NCI-H1436 treated with DMSO at 0.1 percent for 48 hours (cell line): ENCODE measurements at regions not wholly inside any gene's neighbourhood (a gene's known extent, or its start where the extent isn't known, plus 50 kb on each side); places are given as distances from the start of the nearest gene placed in this dataset.
"Not testable (repeated sequence)": the region's sequence is repeated elsewhere in the genome, so short reads cannot be mapped to it uniquely, and the experiment has no call there.

Experiments used
- DNase-seq: peaks from one replicate; lab custom pipeline; 2025; lab: John Stamatoyannopoulos, UW

GRCh38 chr22:47351836-47352579 lies 589.6 kb downstream of the TBC1D22A start:
- DNase-seq, result no peak

GRCh38 chr22:47346287-47346686 lies 583.8 kb downstream of the TBC1D22A start:
- DNase-seq, result not testable (repeated sequence)

- no peak for DNase-seq
Observed at GRCh38 chr22:47345025-47345424, 582.6 kb downstream of the TBC1D22A start.

GRCh38 chr22:47344414-47344813 lies 582.0 kb downstream of the TBC1D22A start:
- DNase-seq, result no peak

DNA sequence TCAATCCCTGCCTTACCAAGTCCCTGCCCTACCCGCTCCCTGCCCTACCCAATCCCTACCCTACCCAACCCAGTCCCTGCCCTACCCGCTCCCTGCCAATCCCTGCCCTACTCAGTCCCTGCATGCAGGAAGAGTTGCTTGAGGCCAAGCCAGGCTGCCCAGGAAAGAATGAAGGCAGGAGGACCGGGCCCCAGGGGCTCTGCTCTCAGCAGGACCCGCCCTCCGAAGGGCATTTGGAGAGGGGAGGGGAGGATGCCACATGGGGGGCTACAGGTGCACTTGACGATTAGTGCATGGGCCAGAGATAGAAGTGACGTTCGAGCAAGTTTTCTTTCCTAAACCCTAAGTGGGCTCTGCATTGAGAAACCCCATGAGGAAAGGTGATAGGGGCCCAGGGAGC lies 581.2 kb downstream of the TBC1D22A start:
- DNase-seq, result no peak

GRCh38 chr22:47342446-47342845 lies 580.0 kb downstream of the TBC1D22A start:
- DNase-seq, result no peak

DNA sequence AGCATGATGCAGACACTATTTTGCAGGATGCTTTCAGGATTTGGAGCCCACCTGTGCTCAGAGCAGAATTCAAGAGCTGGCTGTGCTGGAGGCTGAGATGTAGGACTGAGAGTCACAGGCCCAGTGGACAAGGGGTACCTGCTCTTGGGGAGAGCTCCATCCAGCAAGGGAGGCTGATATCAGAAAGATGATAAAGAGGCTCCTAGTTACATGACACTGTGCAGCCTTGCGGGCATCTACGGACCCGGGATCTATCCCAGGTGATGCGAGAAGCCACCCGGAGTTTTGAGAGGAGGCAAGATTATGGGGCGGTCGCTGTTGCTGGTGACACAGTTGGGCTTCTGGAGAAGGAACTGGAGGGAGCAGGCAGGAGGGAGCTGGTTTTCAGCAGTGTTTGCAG lies 579.0 kb downstream of the TBC1D22A start:
- DNase-seq, result no peak

GRCh38 chr22:47340851-47341436 lies 578.5 kb downstream of the TBC1D22A start:
- DNase-seq, result no peak

DNA sequence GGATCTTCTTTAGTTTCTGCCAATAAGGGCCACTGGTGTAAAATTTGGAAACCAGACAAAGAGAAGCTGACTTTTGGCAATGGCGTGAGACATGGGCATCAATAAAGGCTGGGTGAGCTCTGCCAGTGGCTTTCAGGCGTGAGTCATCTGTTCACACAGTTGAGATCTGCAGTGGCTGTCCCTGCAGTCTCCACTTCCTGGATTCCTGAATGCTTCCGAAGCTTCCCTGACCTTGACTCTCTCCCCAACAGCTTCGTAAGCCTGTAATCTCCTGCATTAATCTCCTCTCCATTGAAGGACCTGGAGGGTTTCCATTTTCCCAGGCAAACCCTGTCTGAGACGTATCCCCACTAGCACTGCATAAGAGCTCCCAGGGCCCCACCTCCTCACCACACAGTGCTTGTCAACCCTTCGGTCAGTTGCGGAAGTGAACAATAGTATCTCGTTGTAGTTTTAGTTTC lies 574.7 kb downstream of the TBC1D22A start:
- no peak for DNase-seq

DNA sequence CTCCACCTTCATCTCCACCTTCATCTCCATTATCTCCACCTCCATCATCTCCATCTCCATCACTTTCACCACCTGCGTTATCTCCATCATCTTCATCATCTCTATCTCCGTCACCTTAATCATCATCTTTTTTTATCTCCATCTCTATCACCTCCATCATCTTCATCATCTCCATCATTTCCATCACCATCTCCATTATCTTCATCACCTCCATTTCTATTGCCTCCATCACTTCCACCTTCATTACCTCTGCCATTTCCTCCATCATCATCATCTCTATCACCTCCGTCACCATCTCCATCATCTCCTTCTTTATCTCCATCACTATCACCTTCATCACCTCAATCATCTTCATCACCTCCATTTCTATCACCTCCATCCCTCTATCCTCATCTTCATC lies 573.5 kb downstream of the TBC1D22A start:
- no peak for DNase-seq

GRCh38 chr22:47335460-47335859 lies 573.0 kb downstream of the TBC1D22A start:
- DNase-seq, result no peak

- DNase-seq, result no peak
Observed at GRCh38 chr22:47334601-47335000, 572.2 kb downstream of the TBC1D22A start.

DNA sequence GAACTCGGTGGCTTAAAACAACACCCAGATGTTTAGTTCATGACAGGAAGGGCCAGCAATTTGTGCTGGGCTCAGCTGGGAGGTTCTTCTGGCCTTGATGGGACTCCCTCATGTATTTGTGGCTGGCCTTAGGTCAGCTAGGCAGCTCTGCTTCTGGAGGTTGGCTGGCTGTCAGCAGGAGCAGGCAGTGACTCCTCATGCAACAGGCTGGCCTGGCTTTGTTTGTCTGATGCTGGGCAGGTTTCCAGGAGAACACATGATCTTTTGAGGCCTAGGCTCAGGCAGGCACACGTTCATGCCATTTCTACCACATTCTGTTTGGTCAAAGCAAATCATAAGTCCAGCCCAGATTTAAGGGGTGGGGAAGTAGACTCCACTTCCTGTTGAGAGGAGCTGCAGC lies 571.2 kb downstream of the TBC1D22A start:
- no peak for DNase-seq

GRCh38 chr22:47332246-47332980 lies 570.0 kb downstream of the TBC1D22A start:
- DNase-seq, result no peak

DNA sequence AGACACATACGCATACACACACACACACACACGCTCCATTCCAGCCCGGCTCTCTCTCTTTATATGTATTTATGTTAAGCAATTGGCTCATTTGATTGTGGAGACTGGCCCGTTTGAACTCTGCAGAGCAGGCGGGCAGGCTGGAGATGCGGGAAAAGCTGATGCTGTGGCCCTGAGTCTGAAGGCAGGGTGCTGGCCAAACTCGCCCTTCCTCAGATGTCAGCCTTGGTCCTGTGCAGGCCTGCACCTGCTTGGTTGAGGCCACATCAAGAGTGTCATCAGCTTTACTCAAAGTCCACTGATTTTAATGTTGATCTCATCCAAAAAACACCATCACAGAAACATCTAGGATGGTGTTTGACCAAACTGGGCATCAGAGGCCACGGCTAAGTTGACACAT lies 569.3 kb downstream of the TBC1D22A start:
- DNase-seq, result no peak

GRCh38 chr22:47329727-47330650 lies 567.5 kb downstream of the TBC1D22A start:
- DNase-seq, result no peak

DNA sequence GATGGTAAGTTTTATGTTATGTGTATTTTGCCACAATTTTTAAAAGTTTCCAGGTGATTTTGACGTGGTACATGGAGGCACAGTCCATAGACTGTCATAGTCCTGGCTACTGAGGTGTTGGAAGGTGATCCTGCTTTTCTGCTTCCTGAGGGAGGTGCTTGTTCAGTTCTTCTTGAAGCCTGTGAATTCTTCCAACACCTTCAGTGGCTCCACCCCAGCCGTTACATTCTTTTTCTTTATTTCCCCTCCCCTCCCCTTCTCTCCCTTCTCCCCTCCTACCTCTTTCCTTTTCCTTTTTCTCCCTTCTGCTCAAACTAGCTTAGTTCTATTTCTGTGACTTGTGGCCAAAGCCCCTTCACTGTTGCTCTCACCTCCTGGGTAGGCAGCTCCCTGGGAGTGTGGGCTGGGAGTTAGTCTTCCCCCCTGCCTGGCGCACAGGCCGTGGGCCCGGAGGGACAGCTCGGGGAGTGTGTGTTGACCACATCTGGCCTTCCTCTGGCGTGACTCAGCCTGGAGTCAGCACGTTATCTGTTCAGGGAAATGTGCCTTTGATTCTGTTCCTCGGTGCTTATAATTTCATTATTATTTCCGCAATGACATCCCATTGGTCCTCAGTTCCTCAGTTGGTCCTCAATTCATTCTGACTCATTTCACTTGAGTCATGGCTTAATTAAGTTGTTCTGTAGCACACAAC lies 566.2 kb downstream of the TBC1D22A start:
- DNase-seq, result no peak

GRCh38 chr22:47327241-47327640 lies 564.8 kb downstream of the TBC1D22A start:
- no peak for DNase-seq

GRCh38 chr22:47325249-47325648 lies 562.8 kb downstream of the TBC1D22A start:
- no peak for DNase-seq

GRCh38 chr22:47324435-47324990 lies 562.1 kb downstream of the TBC1D22A start:
- DNase-seq, result no peak

- no peak for DNase-seq
Observed at GRCh38 chr22:47323518-47323917, 561.1 kb downstream of the TBC1D22A start.
